Uterus (tissue), 3 donors: ENCODE measurements at regions not wholly inside any gene's neighbourhood (a gene's known extent, or its start where the extent isn't known, plus 50 kb on each side); places are given as distances from the start of the nearest gene placed in this dataset. TPM values are rescaled to one million over a fixed set of nuclear protein-coding genes. Genes with fewer than 3 reads are reported as not detected.

ENCODE experiments used
- DNase-seq, 2 donors: peaks; one replicate each; pipeline ENCODE4 v3.0.0-alpha.2; 2019 to 2020
- H3K27ac ChIP-seq, 2 donors: fragments of 200-600 bp; sonication (generic); 1 replicate in 1 of 2; 2 replicates in 1 of 2; pipeline ENCODE4 v1.5.1; 2016 to 2018
- H3K27me3 ChIP-seq, 2 donors: fragments of 200-600 bp; sonication (generic); one replicate each; pipeline ENCODE4 v1.5.1; 2018 to 2019; ENCODE audit warnings: control low read depth in 1 of 2
- H3K36me3 ChIP-seq, 2 donors: fragments of 200-600 bp; sonication (generic); one replicate each; pipeline ENCODE4 v1.5.1; 2019; ENCODE audit warnings: control low read depth in 1 of 2
- H3K4me1 ChIP-seq, 2 donors: fragments of 200-600 bp; sonication (generic); one replicate each; pipeline ENCODE4 v1.5.1; 2018 to 2019; ENCODE audit warnings: control low read depth in 1 of 2
- H3K4me3 ChIP-seq, 2 donors: fragments of 200-600 bp; sonication (generic); 1 replicate in 1 of 2; 2 replicates in 1 of 2; pipeline ENCODE4 v1.5.1; 2018 to 2019; ENCODE audit warnings: mild to moderate bottlenecking in 1 of 2
- H3K9me3 ChIP-seq, 2 donors: fragments of 200-600 bp; sonication (generic); one replicate each; pipeline ENCODE4 v1.5.1; 2019; ENCODE audit warnings: control low read depth in 1 of 2
- CTCF ChIP-seq, 4 experiments: fragments of 200-600 bp in 2 of 4; fragments of 450-650 bp in 2 of 4; sonication (generic) in 2 of 4; IDR thresholded peaks; one replicate each; pipeline ENCODE4 v1.5.1; 2016 to 2019; ENCODE audit warnings: antibody characterized with exemption in 4 of 4, mild to moderate bottlenecking in 2 of 4, moderate library complexity in 1 of 4
- POLR2A ChIP-seq, 2 donors: fragments of 450-650 bp; IDR thresholded peaks; one replicate each; pipeline ENCODE4 v1.6.1; 2016; ENCODE audit warnings: antibody characterized with exemption in 2 of 2, mild to moderate bottlenecking in 1 of 2, moderate library complexity in 1 of 2
- intact Hi-C: fragments of 100-400 bp; cut with DNase I; formaldehyde crosslinking; loops from one replicate; pipeline ENCODE4 v1.15.1; 2023; ENCODE audit warnings: low total_unique reads
- microRNA-seq: library from miRNA; unstranded; fragments of <30 nt; microRNA quantifications from one replicate; pipeline ENCODE4, GENCODE V29; 2016; ENCODE audit warnings: borderline microRNAs expressed, borderline replicate concordance
- donor health status: DM: yes; HTN: yes; CAD: no.

GRCh38 chr3:67312155-67312554 is 314.0 kb downstream of the KBTBD8 start:
- TF ChIP-seq POLR2A (IDR thresholded peaks at IDR 0.05) = no peak
- TF ChIP-seq CTCF (IDR thresholded peaks at IDR 0.05) = no peak
- Histone ChIP-seq H3K27me3 (no peaks in the 10 kb centered on the region), H3K9me3 (no peaks in the 10 kb centered on the region), H3K4me1 (no peaks in the 10 kb centered on the region), H3K27ac (no peak overlapping the region), H3K36me3 (no peaks in the 10 kb centered on the region), H3K4me3 (no peak overlapping the region)
- no peak for DNase-seq
- intact Hi-C loops = no loop called here

- Histone ChIP-seq H3K4me1 (no peaks in the 10 kb centered on the region), H3K9me3 (no peaks in the 10 kb centered on the region), H3K27ac (no peak overlapping the region), H3K36me3 (no peaks in the 10 kb centered on the region), H3K27me3 (no peaks in the 10 kb centered on the region), H3K4me3 (no peak overlapping the region)
- intact Hi-C loops = no loop called here
- DNase-seq = no peak
- TF ChIP-seq POLR2A (IDR thresholded peaks at IDR 0.05) (no peak), CTCF (IDR thresholded peaks at IDR 0.05) (no peak)
Measured at GRCh38 chr3:67318162-67318561, 320.1 kb downstream of the KBTBD8 start.

GRCh38 chr3:67324554-67324953 is 326.4 kb downstream of the KBTBD8 start:
- intact Hi-C loops = no loop called here
- Histone ChIP-seq H3K4me1 (no peaks in the 10 kb centered on the region), H3K9me3 (no peaks in the 10 kb centered on the region), H3K4me3 (no peak overlapping the region), H3K36me3 (no peaks in the 10 kb centered on the region), H3K27ac (no peak overlapping the region), H3K27me3 (no peaks in the 10 kb centered on the region)
- DNase-seq = no peak
- TF ChIP-seq POLR2A (IDR thresholded peaks at IDR 0.05) = no peak
- no peak for TF ChIP-seq CTCF (IDR thresholded peaks at IDR 0.05)

Small RNAs in the stretch of these regions (microRNA-seq; reads per million reads assigned to microRNA genes)
- not detected for gene MIR4272
